ENCODE measurements at regions not wholly inside any gene's neighbourhood (a gene's known extent, or its start where the extent isn't known, plus 50 kb on each side); places are given as distances from the start of the nearest gene placed in this dataset.

DNA sequence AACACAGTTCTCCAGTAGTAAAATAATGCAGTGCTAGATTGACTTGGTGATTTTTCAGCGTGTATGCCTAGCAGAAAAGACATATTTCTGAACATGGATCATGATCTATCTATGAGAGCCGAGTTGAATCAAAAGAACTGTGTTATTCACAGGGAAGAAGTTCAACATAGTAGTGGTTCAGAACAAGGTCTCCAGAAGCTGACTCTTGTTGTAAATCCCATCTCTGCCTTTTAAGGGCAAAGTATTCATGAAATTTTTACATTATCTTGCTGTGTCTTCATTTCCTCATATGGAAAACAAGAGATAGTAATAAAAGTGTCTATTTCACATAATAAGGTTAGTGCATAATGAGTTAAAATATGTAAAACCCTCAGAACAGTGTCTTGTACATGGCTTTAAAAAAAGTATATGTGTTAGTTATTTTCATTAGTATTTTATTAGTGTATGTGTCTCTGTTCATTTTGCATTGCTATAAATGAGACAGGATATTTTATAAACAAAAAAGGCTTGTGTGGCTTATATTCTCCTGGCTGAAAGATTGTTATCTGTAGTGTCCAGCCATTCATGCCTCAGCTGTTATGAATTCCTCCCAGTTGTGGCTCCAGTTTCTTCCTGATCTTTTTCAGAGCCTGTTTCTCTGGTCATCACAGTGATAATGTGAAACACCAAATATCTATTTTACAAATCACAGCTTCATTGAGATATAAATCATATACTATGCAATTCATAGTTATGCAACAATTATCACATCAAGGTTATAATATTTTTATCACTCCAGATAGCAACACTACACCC, 1351.2 kb downstream of the STIM2 start:
- DNase-seq: no peak
- Histone ChIP-seq H3K4me1 (ENCODE audit: insufficient read depth, low read length) (no peaks in the 10 kb centered on the region), H3K27ac (ENCODE audit: low read depth, low read length) (no peak overlapping the region), H3K4me3 (ENCODE audit: low read length in 2 of 2) (no peak overlapping the region), H3K36me3 (ENCODE audit: insufficient read depth, low read length) (no peaks in the 10 kb centered on the region), H3K27me3 (ENCODE audit: insufficient read depth, low read length) (no peaks in the 10 kb centered on the region), H3K9me3 (ENCODE audit: control insufficient read depth in 1 of 2, low read length in 2 of 2) (no peaks in the 10 kb centered on the region)
- CTCF ChIA-PET (ENCODE audit: partially characterized antibody): no interaction called here
- Mint-ChIP-seq H3K4me3 (no peak overlapping the region), H3K27ac (no peak overlapping the region), H3K4me1 (no peaks in the 10 kb centered on the region), H3K36me3 (no peaks in the 10 kb centered on the region), H3K9me3 (peaks cover 0 to 10% (median 4%) of the 10 kb centered on the region in 8 donors), H3K27me3 (no peaks in the 10 kb centered on the region)
- intact Hi-C loops (cut with micrococcal nuclease): no loop called here
- POLR2A ChIA-PET (ENCODE audit: partially characterized antibody): no interaction called here

DNA sequence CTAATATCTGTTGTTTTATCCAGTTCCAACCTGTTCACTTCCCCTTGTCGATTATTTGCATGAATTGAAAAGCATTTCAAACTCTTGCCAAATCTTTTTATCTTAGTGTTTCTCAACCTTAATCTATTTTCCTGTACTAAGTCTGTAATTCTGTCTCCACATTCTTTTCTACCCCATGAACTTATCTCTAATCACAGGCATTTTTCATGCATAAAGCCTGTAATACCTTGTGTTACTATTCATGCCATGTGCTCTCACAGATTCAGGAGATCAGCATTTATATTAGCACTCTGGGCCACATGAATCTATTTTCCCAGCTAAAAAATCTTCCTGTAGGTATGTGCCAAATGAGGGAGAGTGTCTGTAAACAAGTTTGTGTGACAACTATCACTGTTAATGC, 1360.9 kb downstream of the STIM2 start:
- CTCF ChIA-PET (ENCODE audit: partially characterized antibody): no interaction called here
- no peak overlapping the region for H3K27ac ChIP-seq (ENCODE audit: low read depth, low read length)
- H3K36me3 Mint-ChIP-seq: no peaks in the 10 kb centered on the region
- no peaks in the 10 kb centered on the region for H3K9me3 ChIP-seq (ENCODE audit: control insufficient read depth in 1 of 2, low read length in 2 of 2)
- no peaks in the 10 kb centered on the region for H3K4me1 Mint-ChIP-seq
- H3K27ac Mint-ChIP-seq: no peak overlapping the region
- no peak for DNase-seq
- no peak overlapping the region for H3K4me3 ChIP-seq (ENCODE audit: low read length in 2 of 2)
- POLR2A ChIA-PET (ENCODE audit: partially characterized antibody): no interaction called here
- H3K27me3 Mint-ChIP-seq: no peaks in the 10 kb centered on the region
- H3K4me3 Mint-ChIP-seq: no peak overlapping the region
- no peaks in the 10 kb centered on the region for H3K36me3 ChIP-seq (ENCODE audit: insufficient read depth, low read length)
- H3K9me3 Mint-ChIP-seq: peaks cover 0 to 12% (median 4%) of the 10 kb centered on the region in 8 donors
- no peaks in the 10 kb centered on the region for H3K4me1 ChIP-seq (ENCODE audit: insufficient read depth, low read length)
- intact Hi-C loops (cut with micrococcal nuclease): no loop called here
- H3K27me3 ChIP-seq (ENCODE audit: insufficient read depth, low read length): no peaks in the 10 kb centered on the region

DNA sequence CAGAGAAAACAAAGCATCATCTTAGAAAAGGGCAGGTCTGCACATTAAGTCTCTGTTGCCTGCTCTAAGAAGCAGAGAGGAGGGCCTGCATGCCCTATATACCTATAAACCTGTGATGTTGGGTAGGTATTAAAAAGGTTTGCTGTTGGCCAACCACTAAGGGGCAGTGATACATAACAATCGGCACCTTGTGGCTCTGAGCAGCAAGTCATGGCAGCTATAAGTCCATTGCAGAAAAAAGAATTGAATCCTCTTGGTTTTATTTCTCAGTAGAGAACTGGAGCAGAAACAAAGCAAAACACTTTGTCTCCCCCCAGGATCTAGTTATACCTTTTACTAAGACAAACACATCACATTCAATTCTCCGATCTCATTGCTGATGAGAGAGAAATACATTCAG, 1364.4 kb downstream of the STIM2 start:
- Mint-ChIP-seq H3K4me1 (no peaks in the 10 kb centered on the region), H3K36me3 (no peaks in the 10 kb centered on the region), H3K4me3 (no peak overlapping the region), H3K9me3 (peaks cover 0 to 12% (median 7%) of the 10 kb centered on the region in 8 donors), H3K27me3 (no peaks in the 10 kb centered on the region), H3K27ac (no peak overlapping the region)
- Histone ChIP-seq H3K27ac (ENCODE audit: low read depth, low read length) (no peak overlapping the region), H3K27me3 (ENCODE audit: insufficient read depth, low read length) (no peaks in the 10 kb centered on the region), H3K9me3 (ENCODE audit: control insufficient read depth in 1 of 2, low read length in 2 of 2) (no peaks in the 10 kb centered on the region), H3K4me1 (ENCODE audit: insufficient read depth, low read length) (no peaks in the 10 kb centered on the region), H3K4me3 (ENCODE audit: low read length in 2 of 2) (no peak overlapping the region), H3K36me3 (ENCODE audit: insufficient read depth, low read length) (no peaks in the 10 kb centered on the region)
- ChIA-PET CTCF (ENCODE audit: partially characterized antibody) (no interaction called here), POLR2A (ENCODE audit: partially characterized antibody) (no interaction called here)
- intact Hi-C loops (cut with micrococcal nuclease): no loop called here
- no peak for DNase-seq

DNA sequence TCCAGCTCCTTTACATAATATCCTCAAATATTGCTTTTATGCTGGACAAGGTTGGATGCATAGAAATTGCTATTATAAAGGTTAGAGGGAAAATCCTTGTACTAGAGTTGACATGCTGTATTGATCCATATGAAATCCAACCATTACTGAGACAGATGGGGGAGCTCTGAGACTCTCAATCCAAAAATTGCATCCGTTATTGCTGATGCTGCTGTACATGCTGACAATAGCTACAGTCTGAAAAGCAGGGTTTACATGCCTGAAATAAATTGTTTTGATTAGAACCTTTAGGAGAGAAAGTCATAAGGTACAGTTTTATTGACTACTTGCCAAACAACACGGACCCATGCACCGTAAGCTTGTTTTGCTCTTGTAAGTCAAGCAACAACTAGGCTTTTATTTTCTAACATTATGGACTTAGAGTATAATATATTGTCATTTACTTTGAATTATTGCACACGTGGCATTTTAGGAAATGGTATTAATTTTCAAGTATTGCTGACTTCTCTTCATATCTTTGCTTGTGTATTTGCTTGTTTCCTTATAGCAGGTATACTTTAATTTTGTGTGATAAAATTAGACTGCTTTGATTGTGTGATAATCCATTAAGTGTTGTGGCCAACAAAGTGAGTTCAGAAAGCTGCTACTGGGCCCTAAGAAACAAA, 1365.2 kb downstream of the STIM2 start:
- Histone ChIP-seq H3K27me3 (ENCODE audit: insufficient read depth, low read length) (no peaks in the 10 kb centered on the region), H3K4me3 (ENCODE audit: low read length in 2 of 2) (no peak overlapping the region), H3K4me1 (ENCODE audit: insufficient read depth, low read length) (no peaks in the 10 kb centered on the region), H3K9me3 (ENCODE audit: control insufficient read depth in 1 of 2, low read length in 2 of 2) (no peaks in the 10 kb centered on the region), H3K27ac (ENCODE audit: low read depth, low read length) (no peak overlapping the region), H3K36me3 (ENCODE audit: insufficient read depth, low read length) (no peaks in the 10 kb centered on the region)
- intact Hi-C loops (cut with micrococcal nuclease): no loop called here
- Mint-ChIP-seq H3K4me1 (no peaks in the 10 kb centered on the region), H3K9me3 (peaks cover 0 to 12% (median 6%) of the 10 kb centered on the region in 8 donors), H3K4me3 (no peak overlapping the region), H3K27ac (no peak overlapping the region), H3K36me3 (no peaks in the 10 kb centered on the region), H3K27me3 (no peaks in the 10 kb centered on the region)
- CTCF ChIA-PET (ENCODE audit: partially characterized antibody): no interaction called here
- DNase-seq: no peak
- POLR2A ChIA-PET (ENCODE audit: partially characterized antibody): no interaction called here

DNA sequence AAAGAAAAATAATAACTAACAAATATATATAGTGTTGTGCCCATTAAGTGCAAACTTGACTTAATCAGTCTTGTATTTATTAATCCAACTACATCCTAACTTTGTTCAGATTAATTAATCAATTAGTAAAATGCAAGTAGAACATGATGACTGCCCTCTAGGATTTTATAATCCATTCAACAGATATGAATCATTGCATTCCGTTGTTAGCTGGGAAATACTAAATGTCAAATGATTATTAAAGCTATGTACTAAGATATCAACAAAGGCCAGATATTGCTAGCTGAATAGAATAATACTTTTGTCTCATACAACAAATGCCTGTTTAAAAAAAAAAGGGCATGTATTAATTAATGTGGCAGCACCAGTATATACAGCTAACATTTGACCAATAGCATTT, 1366.3 kb downstream of the STIM2 start:
- H3K4me1 Mint-ChIP-seq: no peaks in the 10 kb centered on the region
- DNase-seq: no peak
- H3K27ac Mint-ChIP-seq: no peak overlapping the region
- ChIA-PET CTCF (ENCODE audit: partially characterized antibody) (no interaction called here), POLR2A (ENCODE audit: partially characterized antibody) (no interaction called here)
- no peaks in the 10 kb centered on the region for H3K4me1 ChIP-seq (ENCODE audit: insufficient read depth, low read length)
- H3K4me3 Mint-ChIP-seq: no peak overlapping the region
- H3K36me3 Mint-ChIP-seq: no peaks in the 10 kb centered on the region
- H3K36me3 ChIP-seq (ENCODE audit: insufficient read depth, low read length): no peaks in the 10 kb centered on the region
- H3K27ac ChIP-seq (ENCODE audit: low read depth, low read length): no peak overlapping the region
- H3K4me3 ChIP-seq (ENCODE audit: low read length in 2 of 2): no peak overlapping the region
- H3K9me3 ChIP-seq (ENCODE audit: control insufficient read depth in 1 of 2, low read length in 2 of 2): no peaks in the 10 kb centered on the region
- H3K9me3 Mint-ChIP-seq: peaks cover 0 to 11% (median 3%) of the 10 kb centered on the region in 8 donors
- no peaks in the 10 kb centered on the region for H3K27me3 ChIP-seq (ENCODE audit: insufficient read depth, low read length)
- intact Hi-C loops (cut with micrococcal nuclease): no loop called here
- H3K27me3 Mint-ChIP-seq: no peaks in the 10 kb centered on the region

DNA sequence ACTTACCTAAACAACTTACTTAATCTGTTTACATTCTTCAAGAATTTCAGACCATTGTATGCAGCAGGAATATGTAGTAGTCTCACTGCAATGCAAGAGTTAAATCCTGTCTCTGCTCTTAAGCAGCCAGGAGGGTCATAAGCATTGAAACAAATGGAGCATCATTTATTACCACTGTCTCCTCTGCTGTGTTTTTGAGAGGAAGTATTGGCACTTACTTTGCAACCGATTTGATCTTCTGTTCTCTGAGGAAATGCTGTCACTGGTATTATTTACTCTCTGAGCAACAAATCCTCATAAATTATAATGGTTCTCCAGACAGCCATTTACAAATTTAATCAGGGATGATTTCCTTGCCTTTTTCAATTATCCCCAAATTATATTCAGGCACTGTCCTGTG, 1367.1 kb downstream of the STIM2 start:
- Histone ChIP-seq H3K4me1 (ENCODE audit: insufficient read depth, low read length) (no peaks in the 10 kb centered on the region), H3K27ac (ENCODE audit: low read depth, low read length) (no peak overlapping the region), H3K36me3 (ENCODE audit: insufficient read depth, low read length) (no peaks in the 10 kb centered on the region), H3K27me3 (ENCODE audit: insufficient read depth, low read length) (no peaks in the 10 kb centered on the region), H3K9me3 (ENCODE audit: control insufficient read depth in 1 of 2, low read length in 2 of 2) (no peaks in the 10 kb centered on the region), H3K4me3 (ENCODE audit: low read length in 2 of 2) (no peak overlapping the region)
- H3K36me3 Mint-ChIP-seq: no peaks in the 10 kb centered on the region
- peaks cover 0 to 11% (median 1%) of the 10 kb centered on the region in 8 donors for H3K9me3 Mint-ChIP-seq
- no peak overlapping the region for H3K27ac Mint-ChIP-seq
- no peaks in the 10 kb centered on the region for H3K4me1 Mint-ChIP-seq
- CTCF ChIA-PET (ENCODE audit: partially characterized antibody): no interaction called here
- DNase-seq: no peak
- no peak overlapping the region for H3K4me3 Mint-ChIP-seq
- no peaks in the 10 kb centered on the region for H3K27me3 Mint-ChIP-seq
- intact Hi-C loops (cut with micrococcal nuclease): no loop called here
- POLR2A ChIA-PET (ENCODE audit: partially characterized antibody): no interaction called here

DNA sequence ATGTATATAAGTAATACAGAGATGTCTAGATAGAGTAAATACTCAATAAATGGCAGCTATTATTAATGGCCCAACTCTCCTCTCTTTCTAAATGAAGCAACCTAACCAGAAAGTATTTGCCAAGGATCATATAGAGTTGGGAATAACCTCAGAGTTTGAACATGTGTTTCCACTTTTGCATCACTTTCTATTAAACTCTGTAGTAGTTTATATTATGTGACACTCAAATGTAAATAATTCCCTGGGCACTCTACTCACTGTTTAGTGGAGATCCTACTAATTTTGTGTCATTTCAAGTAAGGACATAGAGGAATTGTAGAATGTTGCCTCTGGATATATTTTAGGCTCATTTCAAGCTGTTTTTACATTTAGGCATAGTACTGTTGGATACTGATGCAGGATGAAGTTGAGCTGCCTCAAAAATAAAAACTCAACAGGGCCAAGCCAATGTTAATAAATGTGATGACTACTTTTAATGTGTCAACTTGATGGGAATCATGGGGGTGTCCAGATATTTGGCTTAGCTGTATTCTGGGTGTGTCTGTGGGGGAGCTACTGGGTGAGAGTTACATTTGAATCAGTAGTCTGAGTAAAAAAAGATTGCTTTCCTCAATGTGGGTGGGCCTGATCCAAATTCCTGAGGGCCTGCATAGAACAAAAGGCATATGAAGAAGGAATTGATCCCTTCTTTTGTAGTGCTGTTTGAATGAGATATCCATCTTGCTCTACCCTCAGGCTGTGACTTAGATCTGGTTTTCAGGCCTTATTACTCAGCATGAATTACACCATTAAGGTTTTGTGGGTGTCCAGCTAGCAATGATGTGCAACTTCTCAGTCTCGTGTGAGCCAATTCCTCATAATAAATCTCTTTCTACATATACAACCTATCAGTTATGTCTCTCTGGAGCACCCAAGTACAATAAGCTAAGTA, 1368.2 kb downstream of the STIM2 start:
- peaks cover 0 to 11% (median 0%) of the 10 kb centered on the region in 8 donors for H3K9me3 Mint-ChIP-seq
- ChIA-PET CTCF (ENCODE audit: partially characterized antibody) (no interaction called here), POLR2A (ENCODE audit: partially characterized antibody) (no interaction called here)
- no peaks in the 10 kb centered on the region for H3K36me3 Mint-ChIP-seq
- H3K27me3 Mint-ChIP-seq: no peaks in the 10 kb centered on the region
- Histone ChIP-seq H3K27me3 (ENCODE audit: insufficient read depth, low read length) (no peaks in the 10 kb centered on the region), H3K36me3 (ENCODE audit: insufficient read depth, low read length) (no peaks in the 10 kb centered on the region), H3K27ac (ENCODE audit: low read depth, low read length) (no peak overlapping the region), H3K4me1 (ENCODE audit: insufficient read depth, low read length) (no peaks in the 10 kb centered on the region), H3K9me3 (ENCODE audit: control insufficient read depth in 1 of 2, low read length in 2 of 2) (no peaks in the 10 kb centered on the region), H3K4me3 (ENCODE audit: low read length in 2 of 2) (no peak overlapping the region)
- H3K27ac Mint-ChIP-seq: no peak overlapping the region
- intact Hi-C loops (cut with micrococcal nuclease): no loop called here
- no peak overlapping the region for H3K4me3 Mint-ChIP-seq
- no peaks in the 10 kb centered on the region for H3K4me1 Mint-ChIP-seq
- no peak for DNase-seq

Data from CD4-positive, alpha-beta memory T cell (primary cell).